ENCODE measurements at regions not wholly inside any gene's neighbourhood (a gene's known extent, or its start where the extent isn't known, plus 50 kb on each side); places are given as distances from the start of the nearest gene placed in this dataset.
"Not testable (repeated sequence)": the region's sequence is repeated elsewhere in the genome, so short reads cannot be mapped to it uniquely, and the experiment has no call there.

- DNase-seq, result peak; percentile 42
Measured at GRCh38 chr1:65527707-65528503, 107.4 kb downstream of the LEPR start.

DNA sequence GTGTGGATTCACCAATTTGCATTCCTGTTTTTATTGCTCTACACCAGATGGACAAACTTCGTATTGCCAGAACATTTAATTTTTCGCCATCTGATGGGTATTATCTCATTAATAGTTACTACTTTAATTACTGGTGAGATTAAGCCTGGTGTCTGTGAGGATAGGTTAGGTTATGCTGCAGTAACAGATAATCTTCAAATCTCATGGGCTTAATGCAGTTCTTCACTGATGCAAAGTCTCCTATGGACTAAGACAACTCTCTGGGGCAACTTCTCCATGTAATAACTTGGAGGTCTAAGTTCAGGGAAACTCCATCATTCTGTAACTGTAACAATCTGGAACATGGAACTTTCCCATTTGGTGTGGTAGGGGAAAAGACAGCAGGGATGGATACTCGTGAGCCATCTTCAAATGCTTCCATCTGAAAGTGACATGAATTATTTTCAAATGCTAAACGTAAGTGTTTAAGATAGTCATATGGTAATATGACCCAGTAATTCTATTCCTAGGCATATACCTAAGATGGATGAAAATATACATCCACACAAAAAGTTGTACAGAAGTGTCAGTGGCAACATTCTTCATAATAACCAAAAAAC, 111.6 kb downstream of the LEPR start:
- no peak for DNase-seq

- DNase-seq, result no peak
Measured at GRCh38 chr1:65535981-65536380, 115.5 kb downstream of the LEPR start.

DNA sequence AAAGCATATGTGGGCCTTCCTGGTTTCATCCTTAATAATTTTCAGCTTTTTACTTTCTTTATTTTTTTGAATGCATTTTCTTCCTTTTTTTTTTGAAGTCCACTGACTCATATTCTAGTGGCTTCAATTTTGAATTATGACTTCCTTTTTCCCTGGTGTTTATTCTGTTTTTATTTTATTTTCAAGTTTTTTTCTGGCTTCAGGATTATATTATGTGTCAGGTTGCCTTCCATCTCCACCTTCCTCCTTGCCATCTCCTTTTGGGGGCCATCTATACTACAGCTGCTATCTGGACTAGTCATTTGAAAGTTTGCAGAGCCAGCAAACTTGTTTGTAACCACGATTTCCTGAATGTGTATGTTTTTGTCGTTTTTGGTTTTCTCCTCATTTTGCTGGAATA, 117.6 kb downstream of the LEPR start:
- no peak for DNase-seq

DNA sequence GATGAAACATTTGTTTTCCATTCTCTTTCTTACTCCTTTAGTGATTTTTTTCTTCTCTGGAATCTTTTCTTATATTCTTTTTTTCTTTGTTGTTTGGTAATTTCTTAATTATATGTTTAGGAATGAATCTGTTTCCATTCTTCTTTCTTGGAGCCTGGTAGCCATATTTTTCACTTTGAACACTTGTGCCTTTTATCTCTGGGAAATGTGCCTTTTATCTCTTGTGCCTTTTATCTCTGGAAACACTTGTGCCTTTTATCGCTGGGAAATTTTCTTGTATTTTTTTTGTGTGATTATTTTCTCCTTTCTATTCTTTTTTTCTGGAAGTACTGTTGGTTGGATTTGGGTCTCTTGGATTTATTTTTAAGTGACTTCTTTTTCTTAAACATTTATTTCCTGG, 118.2 kb downstream of the LEPR start:
- DNase-seq, result no peak

DNA sequence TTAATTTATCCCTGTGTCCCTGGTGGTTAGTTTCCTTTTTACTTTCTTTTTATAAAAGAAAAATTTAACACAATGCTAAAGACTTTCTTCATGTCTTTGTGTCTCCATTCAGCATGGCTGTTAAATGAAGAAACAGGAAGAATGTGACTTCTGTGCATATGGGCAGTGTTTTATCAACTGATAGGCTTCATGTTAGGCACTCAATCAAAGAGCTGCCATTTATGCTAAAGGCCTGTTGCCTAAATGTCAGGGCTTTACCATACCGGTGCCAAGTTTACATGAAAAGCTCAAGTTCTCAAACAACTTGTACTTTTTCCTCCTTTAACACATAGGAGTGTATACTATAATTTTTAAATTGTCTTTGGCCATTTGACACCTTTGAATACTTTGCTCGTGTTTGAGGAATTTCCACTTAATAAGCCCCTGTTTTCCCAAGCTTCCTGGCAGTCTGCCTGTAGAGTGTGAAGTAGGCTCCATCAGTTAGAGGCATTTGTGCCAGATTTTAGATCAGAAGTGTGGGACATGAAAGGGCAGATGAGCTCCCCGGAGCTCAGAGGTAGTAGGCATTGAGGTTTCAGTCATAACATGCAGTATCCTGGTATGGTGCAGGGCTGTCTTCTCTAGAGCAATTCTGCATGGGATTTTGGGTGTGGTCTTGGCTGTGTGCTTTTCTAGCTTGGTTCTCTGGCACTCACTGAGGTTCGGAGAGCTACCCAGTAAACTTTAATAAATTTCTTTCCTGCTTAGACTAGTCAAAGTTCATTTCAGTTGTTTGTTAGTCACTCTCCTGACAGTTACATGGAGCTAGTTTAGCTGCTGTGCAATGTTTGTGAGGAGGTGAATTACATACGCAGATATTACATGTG, 119.0 kb downstream of the LEPR start:
- no peak for DNase-seq

GRCh38 chr1:65541161-65541560, 120.7 kb downstream of the LEPR start:
- DNase-seq, result no peak

DNA sequence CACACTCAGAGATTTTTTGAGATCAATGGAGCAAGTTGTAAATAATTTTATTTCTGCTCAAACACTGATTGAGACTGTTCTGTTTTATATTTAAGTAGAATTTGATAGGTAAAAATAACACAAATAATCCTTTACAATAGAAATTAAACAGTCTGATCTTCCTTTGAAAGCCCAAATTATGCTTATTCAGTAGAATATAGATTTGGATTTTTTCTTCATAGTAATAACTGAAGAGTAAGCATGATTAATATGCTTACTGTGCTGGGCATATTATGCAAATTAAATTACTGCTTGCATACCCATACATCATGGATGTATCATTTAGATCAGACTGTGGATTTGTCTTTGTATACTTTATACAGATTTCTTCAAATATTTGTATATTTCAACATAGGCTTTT, 121.4 kb downstream of the LEPR start:
- no peak for DNase-seq

- not testable (repeated sequence) for DNase-seq
Measured at GRCh38 chr1:65542592-65542991, 122.1 kb downstream of the LEPR start.

GRCh38 chr1:65550306-65551010, 130.0 kb downstream of the LEPR start:
- not testable (repeated sequence) for DNase-seq

DNA sequence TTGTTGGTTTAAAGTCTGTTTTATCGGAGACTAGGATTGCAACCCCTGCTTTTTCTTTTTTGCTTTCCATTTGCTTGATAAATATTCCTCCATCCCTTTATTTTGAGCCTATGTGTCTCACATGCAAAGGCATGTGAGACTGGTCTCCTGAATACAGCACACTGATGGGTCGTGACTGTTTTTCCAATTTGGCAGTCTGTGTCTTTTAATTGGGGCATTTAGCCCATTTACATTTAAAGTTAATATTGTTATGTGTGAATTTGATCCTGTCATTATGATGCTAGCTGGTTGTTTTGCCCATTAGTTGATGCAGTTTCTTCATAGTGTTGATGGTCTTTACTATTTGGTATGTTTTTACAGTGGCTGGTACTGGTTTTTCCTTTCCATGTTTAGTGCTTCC, 132.0 kb downstream of the LEPR start:
- not testable (repeated sequence) for DNase-seq

DNA sequence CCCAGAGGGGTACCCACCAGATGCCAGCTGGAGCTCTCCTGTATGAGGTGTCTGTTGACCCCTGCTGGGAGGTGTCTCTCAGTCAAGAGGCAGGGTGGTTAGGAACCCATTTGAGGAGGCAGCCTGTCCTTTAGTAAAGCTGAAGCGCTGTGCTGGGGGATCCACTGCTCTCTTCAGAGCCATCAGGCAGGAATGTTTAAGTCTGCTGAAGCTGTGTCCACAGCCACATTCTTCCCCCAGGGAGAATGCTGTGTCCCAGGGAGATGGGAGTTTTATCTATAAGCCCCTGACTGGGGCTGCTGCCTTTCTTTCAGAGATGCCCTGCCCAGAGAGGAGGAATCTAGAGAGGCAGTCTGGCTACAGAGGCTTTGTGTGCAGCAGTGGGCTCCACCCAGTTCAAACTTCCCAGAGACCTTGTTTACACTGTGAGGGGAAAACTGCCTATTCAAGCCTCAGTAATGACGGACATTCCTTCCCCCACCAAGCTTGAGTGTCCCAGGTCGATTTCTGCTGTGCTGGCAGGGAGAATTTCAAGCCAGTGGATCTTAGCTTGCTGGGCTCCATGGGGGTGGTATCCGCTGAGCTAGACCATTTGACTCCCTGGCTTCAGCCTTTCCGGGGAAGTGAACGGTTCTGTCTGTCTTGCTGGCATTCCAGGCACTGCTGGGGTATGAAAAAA, 133.8 kb downstream of the LEPR start:
- DNase-seq, result not testable (repeated sequence)

- DNase-seq, result no peak
Measured at GRCh38 chr1:65554829-65555228, 134.4 kb downstream of the LEPR start.

GRCh38 chr1:65558215-65558614, 137.7 kb downstream of the LEPR start:
- DNase-seq, result no peak

- DNase-seq, result no peak
Measured at GRCh38 chr1:65564493-65564892, 144.0 kb downstream of the LEPR start.

GRCh38 chr1:65568285-65568684, 147.8 kb downstream of the LEPR start:
- DNase-seq, result no peak

GRCh38 chr1:65572701-65573421, 152.4 kb downstream of the LEPR start:
- DNase-seq, result peak; percentile 40

- DNase-seq, result no peak
Measured at GRCh38 chr1:65577278-65577677, 156.8 kb downstream of the LEPR start.

GRCh38 chr1:65577982-65578381, 157.5 kb downstream of the LEPR start:
- DNase-seq, result not testable (repeated sequence)

DNA sequence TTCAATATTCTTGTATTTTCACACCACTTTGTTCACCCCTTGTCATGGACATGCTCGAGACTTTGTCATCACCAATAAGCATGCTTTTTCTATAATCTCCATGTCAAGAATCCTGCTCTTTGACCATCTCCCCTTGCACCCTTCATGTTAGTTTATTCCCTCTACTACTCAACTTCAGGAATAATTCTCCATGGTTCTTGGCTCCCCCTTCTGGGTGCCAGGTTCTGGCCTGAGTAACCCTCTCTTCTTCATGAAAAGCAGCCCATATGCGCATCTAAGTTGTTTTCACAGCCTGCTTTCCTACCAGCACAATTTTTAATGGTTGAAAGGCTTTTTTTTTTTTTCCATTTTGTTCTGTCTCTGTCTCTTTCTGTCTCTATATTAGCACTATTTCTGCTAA, 160.7 kb downstream of the LEPR start:
- DNase-seq, result no peak

- DNase-seq, result no peak
Measured at GRCh38 chr1:65584399-65584798, 163.9 kb downstream of the LEPR start.

DNA sequence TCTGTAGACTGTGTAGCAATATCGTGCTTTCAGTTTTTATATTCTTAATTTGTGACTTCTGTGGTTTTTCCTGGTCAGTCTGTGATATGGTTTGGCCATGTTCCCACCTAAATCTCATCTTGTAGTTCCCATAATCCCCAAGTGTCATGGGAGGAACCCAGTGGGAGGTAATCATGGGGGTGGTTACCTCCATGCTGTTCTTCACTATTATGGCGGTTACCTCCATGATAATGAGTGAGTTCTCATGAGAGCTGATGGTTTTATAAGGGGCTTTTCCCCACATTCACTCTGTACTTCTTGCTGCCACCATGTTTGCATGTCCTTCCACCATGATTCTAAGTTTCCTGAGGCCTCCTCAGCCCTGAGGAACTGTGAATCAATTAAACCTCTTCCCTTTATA, 169.8 kb downstream of the LEPR start:
- DNase-seq, result no peak
